ENCODE measurements at regions not wholly inside any gene's neighbourhood (a gene's known extent, or its start where the extent isn't known, plus 50 kb on each side); places are given as distances from the start of the nearest gene placed in this dataset.
A peak's percentile ranks its signal among the peaks of the same experiment; 100 is the strongest.

DNA sequence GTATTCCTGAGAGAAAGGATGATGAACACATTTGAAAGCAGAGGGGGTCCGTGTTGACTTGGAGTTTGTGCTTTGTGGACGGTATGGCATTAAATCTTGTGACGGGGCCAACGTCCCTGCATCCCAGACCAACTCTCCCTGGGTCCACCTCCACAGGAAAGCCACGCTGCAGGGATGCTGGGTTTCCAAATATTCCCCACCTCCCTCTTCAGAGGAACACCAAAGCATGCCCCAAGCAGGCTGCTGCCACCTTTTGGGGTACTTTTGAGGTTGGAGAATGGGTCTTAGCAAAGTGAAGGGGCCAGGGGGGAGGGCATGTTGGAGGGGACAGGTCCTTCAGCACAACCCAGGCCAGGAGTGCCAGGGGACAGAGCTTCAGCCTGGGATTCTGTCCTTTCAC is 504.4 kb downstream of the TCERG1L start:
- Histone ChIP-seq H3K27ac (ENCODE audit: low read depth in 2 of 2, low read length in 2 of 2) (no peak overlapping the region), H3K36me3 (ENCODE audit: control insufficient read depth in 2 of 3, insufficient read depth in 3 of 3, low read length in 3 of 3) (no peaks in the 10 kb centered on the region), H3K9ac (ENCODE audit: low read length in 3 of 3) (no peak overlapping the region), H3K27me3 (ENCODE audit: control insufficient read depth, insufficient read depth, low read length) (no peaks in the 10 kb centered on the region), H3K9me3 (ENCODE audit: control insufficient read depth in 2 of 3, insufficient read depth in 1 of 3, low read length in 3 of 3) (no peaks in the 10 kb centered on the region), H3K4me3 (ENCODE audit: low read length in 3 of 3) (no peak overlapping the region), H3K4me1 (ENCODE audit: control insufficient read depth in 2 of 3, insufficient read depth in 2 of 3, low read depth in 1 of 3, low read length in 3 of 3) (no peaks in the 10 kb centered on the region)
- TF ChIP-seq, protein P1, sequence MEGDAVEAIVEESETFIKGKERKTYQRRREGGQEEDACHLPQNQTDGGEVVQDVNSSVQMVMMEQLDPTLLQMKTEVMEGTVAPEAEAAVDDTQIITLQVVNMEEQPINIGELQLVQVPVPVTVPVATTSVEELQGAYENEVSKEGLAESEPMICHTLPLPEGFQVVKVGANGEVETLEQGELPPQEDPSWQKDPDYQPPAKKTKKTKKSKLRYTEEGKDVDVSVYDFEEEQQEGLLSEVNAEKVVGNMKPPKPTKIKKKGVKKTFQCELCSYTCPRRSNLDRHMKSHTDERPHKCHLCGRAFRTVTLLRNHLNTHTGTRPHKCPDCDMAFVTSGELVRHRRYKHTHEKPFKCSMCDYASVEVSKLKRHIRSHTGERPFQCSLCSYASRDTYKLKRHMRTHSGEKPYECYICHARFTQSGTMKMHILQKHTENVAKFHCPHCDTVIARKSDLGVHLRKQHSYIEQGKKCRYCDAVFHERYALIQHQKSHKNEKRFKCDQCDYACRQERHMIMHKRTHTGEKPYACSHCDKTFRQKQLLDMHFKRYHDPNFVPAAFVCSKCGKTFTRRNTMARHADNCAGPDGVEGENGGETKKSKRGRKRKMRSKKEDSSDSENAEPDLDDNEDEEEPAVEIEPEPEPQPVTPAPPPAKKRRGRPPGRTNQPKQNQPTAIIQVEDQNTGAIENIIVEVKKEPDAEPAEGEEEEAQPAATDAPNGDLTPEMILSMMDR (IDR thresholded peaks at IDR 0.05; ENCODE audit: borderline replicate concordance, extremely low read depth, insufficient read depth), result no peak
- no peak for FAIRE-seq
- intact Hi-C loops (cut with DNase I), result no loop called here
- DNase-seq, result peak in 2 of 5 donors; percentile 6 to 49

DNA sequence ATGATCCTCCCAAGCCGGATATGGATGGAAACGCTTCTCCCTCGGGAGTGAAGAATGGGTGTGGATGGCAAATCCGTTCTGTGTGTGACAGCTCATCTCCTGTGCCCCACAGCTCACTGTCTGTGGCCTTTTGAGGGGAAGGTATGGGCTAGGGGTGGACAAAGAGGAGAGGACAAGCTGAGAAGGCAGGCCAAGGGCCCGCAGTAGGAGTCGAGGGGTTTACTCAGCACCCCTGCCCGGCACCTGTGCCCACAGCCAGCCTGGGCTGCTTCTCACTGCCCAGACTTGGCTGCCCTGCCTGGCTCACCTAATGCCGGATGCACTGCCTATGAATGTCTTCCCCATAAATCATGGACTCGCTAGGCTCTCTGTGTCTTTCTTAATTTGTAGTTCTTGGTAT is 503.8 kb downstream of the TCERG1L start:
- Histone ChIP-seq H3K36me3 (ENCODE audit: control insufficient read depth in 2 of 3, insufficient read depth in 3 of 3, low read length in 3 of 3) (no peaks in the 10 kb centered on the region), H3K9me3 (ENCODE audit: control insufficient read depth in 2 of 3, insufficient read depth in 1 of 3, low read length in 3 of 3) (no peaks in the 10 kb centered on the region), H3K27ac (ENCODE audit: low read depth in 2 of 2, low read length in 2 of 2) (no peak overlapping the region), H3K4me3 (ENCODE audit: low read length in 3 of 3) (no peak overlapping the region), H3K9ac (ENCODE audit: low read length in 3 of 3) (no peak overlapping the region), H3K4me1 (ENCODE audit: control insufficient read depth in 2 of 3, insufficient read depth in 2 of 3, low read depth in 1 of 3, low read length in 3 of 3) (no peaks in the 10 kb centered on the region), H3K27me3 (ENCODE audit: control insufficient read depth, insufficient read depth, low read length) (no peaks in the 10 kb centered on the region)
- FAIRE-seq, result no peak
- intact Hi-C loops (cut with DNase I), result no loop called here
- DNase-seq, result peak in 1 of 5 donors; percentile 27
- TF ChIP-seq, protein P1 (IDR thresholded peaks at IDR 0.05; ENCODE audit: borderline replicate concordance, extremely low read depth, insufficient read depth), result no peak

DNA sequence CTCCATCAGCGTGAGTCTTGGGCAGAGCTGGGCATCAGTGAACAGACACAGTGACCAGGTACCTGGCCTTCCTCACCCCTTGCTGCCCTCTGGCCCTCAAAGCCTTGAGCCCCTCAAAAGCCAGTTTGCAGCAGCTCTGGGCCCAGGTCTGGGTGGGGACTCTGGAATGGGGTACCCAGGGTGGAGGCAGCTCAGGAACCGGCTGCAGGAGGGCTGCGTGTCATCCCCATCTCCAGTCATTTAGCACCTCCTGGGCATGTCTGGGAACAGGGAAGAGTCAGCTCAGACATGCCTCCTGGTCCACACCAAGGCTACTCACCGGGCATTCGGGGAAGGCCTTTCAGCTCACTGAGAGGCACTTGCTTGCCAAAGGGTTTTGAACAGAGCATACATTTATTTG is 503.3 kb downstream of the TCERG1L start:
- FAIRE-seq (no peak), DNase-seq (peak in 2 of 5 donors; percentile 10 to 30)
- H3K27ac ChIP-seq (ENCODE audit: low read depth in 2 of 2, low read length in 2 of 2), result no peak overlapping the region
- no peaks in the 10 kb centered on the region for H3K4me1 ChIP-seq (ENCODE audit: control insufficient read depth in 2 of 3, insufficient read depth in 2 of 3, low read depth in 1 of 3, low read length in 3 of 3)
- no peak overlapping the region for H3K9ac ChIP-seq (ENCODE audit: low read length in 3 of 3)
- H3K9me3 ChIP-seq (ENCODE audit: control insufficient read depth in 2 of 3, insufficient read depth in 1 of 3, low read length in 3 of 3), result no peaks in the 10 kb centered on the region
- intact Hi-C loops (cut with DNase I), result no loop called here
- H3K27me3 ChIP-seq (ENCODE audit: control insufficient read depth, insufficient read depth, low read length), result no peaks in the 10 kb centered on the region
- H3K4me3 ChIP-seq (ENCODE audit: low read length in 3 of 3), result no peak overlapping the region
- TF ChIP-seq, protein P1 (IDR thresholded peaks at IDR 0.05; ENCODE audit: borderline replicate concordance, extremely low read depth, insufficient read depth), result no peak
- no peaks in the 10 kb centered on the region for H3K36me3 ChIP-seq (ENCODE audit: control insufficient read depth in 2 of 3, insufficient read depth in 3 of 3, low read length in 3 of 3)

DNA sequence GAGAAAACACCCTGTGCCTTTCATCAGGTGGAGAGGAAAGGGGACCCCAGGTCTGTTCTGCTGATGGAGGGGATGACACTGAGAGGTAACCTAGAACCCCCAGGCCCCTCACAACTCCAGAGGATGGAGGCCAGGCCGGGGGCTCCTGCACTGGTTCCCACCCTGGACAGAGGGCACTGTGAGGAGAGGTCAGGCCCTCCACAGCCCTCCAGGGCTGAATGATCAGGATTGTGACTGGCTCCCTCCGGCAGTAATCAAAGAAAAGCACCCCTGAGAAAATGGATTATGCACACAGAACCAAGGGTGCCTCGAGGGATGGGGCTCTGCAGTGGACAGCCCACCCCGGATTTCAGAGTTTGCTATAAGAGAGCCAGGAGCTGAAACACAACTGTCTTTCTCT is 502.8 kb downstream of the TCERG1L start:
- DNase-seq (no peak), FAIRE-seq (no peak)
- TF ChIP-seq, protein P1 (IDR thresholded peaks at IDR 0.05; ENCODE audit: borderline replicate concordance, extremely low read depth, insufficient read depth), result no peak
- no peak overlapping the region for H3K4me3 ChIP-seq (ENCODE audit: low read length in 3 of 3)
- no peaks in the 10 kb centered on the region for H3K36me3 ChIP-seq (ENCODE audit: control insufficient read depth in 2 of 3, insufficient read depth in 3 of 3, low read length in 3 of 3)
- no peaks in the 10 kb centered on the region for H3K4me1 ChIP-seq (ENCODE audit: control insufficient read depth in 2 of 3, insufficient read depth in 2 of 3, low read depth in 1 of 3, low read length in 3 of 3)
- no peak overlapping the region for H3K9ac ChIP-seq (ENCODE audit: low read length in 3 of 3)
- intact Hi-C loops (cut with DNase I), result no loop called here
- no peak overlapping the region for H3K27ac ChIP-seq (ENCODE audit: low read depth in 2 of 2, low read length in 2 of 2)
- no peaks in the 10 kb centered on the region for H3K27me3 ChIP-seq (ENCODE audit: control insufficient read depth, insufficient read depth, low read length)
- H3K9me3 ChIP-seq (ENCODE audit: control insufficient read depth in 2 of 3, insufficient read depth in 1 of 3, low read length in 3 of 3), result no peaks in the 10 kb centered on the region
